HepG2 (cell line): ENCODE measurements at regions not wholly inside any gene's neighbourhood (a gene's known extent, or its start where the extent isn't known, plus 50 kb on each side); places are given as distances from the start of the nearest gene placed in this dataset.

Experiments used
- ATAC-seq: fragments of 200-7000 bp; cut with Tn5 transposase; 3 replicates; pipeline ENCODE4 v1.9.1; 2020; ENCODE audit warnings: mild to moderate bottlenecking, moderate library complexity
- BruUV-seq: library from RNA; stranded (reverse); fragments of 400-500 nt; replicated peaks from 2 replicates; lab custom pipeline; 2021; lab: Mats Ljungman, UMichigan
- CTCF ChIA-PET: fragments of 300-600 bp; formaldehyde crosslinking; extraction: SDS; loops from one replicate; lab custom pipeline; 2021; ENCODE audit warnings: low total read pairs, inconsistent platforms, low intra/inter-chr PET ratio; lab: Yijun Ruan, JAX
- POLR2A ChIA-PET: fragments of 350-600 bp; sonication (Branson Sonifier 250); formaldehyde crosslinking; loops from one replicate; lab custom pipeline; 2020; ENCODE audit warnings: antibody characterized with exemption, inconsistent platforms; lab: Yijun Ruan, JAX
- DNase-seq: peaks from one replicate; pipeline ENCODE4 v3.0.0-alpha.2; 2015; ENCODE audit warnings: low spot score
- FAIRE-seq: peaks from 3 replicates; lab custom pipeline; 2011; peaks lifted over from hg19 to GRCh38; lab: Jason Lieb, UNC
- H2AFZ ChIP-seq: one replicate; pipeline ENCODE4 v1.6.1; 2011; ENCODE audit warnings: low read length, inconsistent platforms
- H3K27ac ChIP-seq: fragments of 300-600 bp; 3 replicates; pipeline ENCODE4 v1.8.0; 2011; ENCODE audit warnings: mixed run types, mild to moderate bottlenecking, mixed read lengths, low read length, inconsistent platforms; ENCODE audit not compliant: insufficient read depth; ENCODE audit errors: extremely low read length
- H3K27me3 ChIP-seq, 2 experiments: fragments of 200-600 bp in 1 of 2; 2 replicates in 1 of 2; 3 replicates in 1 of 2; pipeline versions ENCODE4 v1.6.0 to v1.8.0; 2011; ENCODE audit warnings: low read length in 2 of 2, mild to moderate bottlenecking in 2 of 2, moderate library complexity in 2 of 2, inconsistent platforms in 1 of 2; ENCODE audit not compliant: insufficient read depth in 2 of 2, control insufficient read depth in 1 of 2
- H3K36me3 ChIP-seq, 2 experiments: fragments of 200-600 bp in 1 of 2; replicated peaks in 1 of 2; 2 replicates in 1 of 2; 3 replicates in 1 of 2; pipeline versions ENCODE4 v1.5.1 to v1.8.0; 2011; ENCODE audit warnings: low read length in 2 of 2, inconsistent platforms in 1 of 2; ENCODE audit not compliant: insufficient read depth in 2 of 2, control insufficient read depth in 1 of 2
- H3K4me1 ChIP-seq: 2 replicates; pipeline ENCODE4 v1.5.1; 2012; ENCODE audit warnings: low read length, inconsistent platforms; ENCODE audit not compliant: insufficient read depth
- H3K4me2 ChIP-seq: 2 replicates; pipeline ENCODE4 v1.6.0; 2011; ENCODE audit warnings: low read depth, low read length, inconsistent platforms
- H3K4me3 ChIP-seq, 3 experiments: fragments of 200-600 bp in 1 of 3; sonication (generic), shearing (Covaris generic) in 1 of 3; replicated peaks in 1 of 3; 2 replicates each; pipeline ENCODE4 v1.5.1; 2011 to 2016; ENCODE audit warnings: low read length in 3 of 3, inconsistent platforms in 2 of 3, low read depth in 2 of 3, mild to moderate bottlenecking in 2 of 3, control low read depth in 1 of 3, mixed read lengths in 1 of 3; ENCODE audit not compliant: insufficient read depth in 1 of 3
- H3K79me2 ChIP-seq: one replicate; pipeline ENCODE4 v1.6.1; 2011; ENCODE audit warnings: low read length, inconsistent platforms; ENCODE audit not compliant: insufficient read depth
- H3K9ac ChIP-seq: 2 replicates; pipeline ENCODE4 v1.6.0; 2011; ENCODE audit warnings: mild to moderate bottlenecking, low read depth, low read length, inconsistent platforms; ENCODE audit not compliant: insufficient read depth
- H3K9me3 ChIP-seq: 2 replicates; pipeline ENCODE4 v1.5.1; 2012; ENCODE audit warnings: mild to moderate bottlenecking, low read length
- H4K20me1 ChIP-seq: 2 replicates; pipeline ENCODE4 v1.6.0; 2011; ENCODE audit warnings: inconsistent platforms, mild to moderate bottlenecking, low read length, moderate library complexity; ENCODE audit not compliant: insufficient read depth
- BRF2 ChIP-seq: sonication (generic); formaldehyde crosslinking; IDR thresholded peaks from 2 replicates; pipeline ENCODE4 v1.8.1; 2022; ENCODE audit warnings: mild to moderate bottlenecking, missing genetic modification reagents
- ELK4 ChIP-seq: sonication (generic); formaldehyde crosslinking; IDR thresholded peaks from 2 replicates; pipeline ENCODE4 v1.9.0; 2021; ENCODE audit warnings: missing genetic modification reagents, borderline replicate concordance
- FOXK2 ChIP-seq: fragments of 450-650 bp; IDR thresholded peaks from 2 replicates; pipeline ENCODE4 v1.6.1; 2016
- HOMEZ ChIP-seq: IDR thresholded peaks from 2 replicates; pipeline ENCODE4 v1.6.1; 2016; ENCODE audit warnings: low read depth
- JDP2 ChIP-seq: sonication (generic); formaldehyde crosslinking; IDR thresholded peaks from 2 replicates; pipeline ENCODE4 v1.8.1; 2022; ENCODE audit warnings: missing genetic modification reagents, borderline replicate concordance
- NFYC ChIP-seq: IDR thresholded peaks from 2 replicates; pipeline ENCODE4 v1.6.1; 2016; ENCODE audit warnings: missing genetic modification reagents, missing compliant biosample characterization
- PHF8 ChIP-seq: sonication (generic); formaldehyde crosslinking; IDR thresholded peaks from 2 replicates; pipeline ENCODE4 v1.5.0; 2020; ENCODE audit warnings: missing genetic modification reagents
- PRDM10 ChIP-seq: sonication (generic); formaldehyde crosslinking; IDR thresholded peaks from 2 replicates; pipeline ENCODE4 v1.4.0; 2020; ENCODE audit warnings: low read depth, missing genetic modification reagents
- ZBTB39 ChIP-seq: sonication (generic); formaldehyde crosslinking; IDR thresholded peaks from 2 replicates; pipeline ENCODE4 v1.5.0; 2020; ENCODE audit warnings: missing genetic modification reagents
- ZNF138 ChIP-seq: sonication (generic); formaldehyde crosslinking; IDR thresholded peaks from 2 replicates; pipeline ENCODE4 v1.5.0; 2020; ENCODE audit warnings: mild to moderate bottlenecking, low read depth, missing genetic modification reagents
- ZNF382 ChIP-seq: sonication (generic); formaldehyde crosslinking; IDR thresholded peaks from 2 replicates; pipeline ENCODE4 v1.5.0; 2020; ENCODE audit warnings: missing genetic modification reagents, mild to moderate bottlenecking, borderline replicate concordance
- ZNF441 ChIP-seq: sonication (generic); formaldehyde crosslinking; IDR thresholded peaks from 2 replicates; pipeline ENCODE4 v1.7.0; 2021; ENCODE audit warnings: missing genetic modification reagents, borderline replicate concordance
- ZNF597 ChIP-seq: sonication (generic); formaldehyde crosslinking; IDR thresholded peaks from 2 replicates; pipeline ENCODE4 v1.5.0; 2020; ENCODE audit warnings: missing genetic modification reagents
- ZNF670 ChIP-seq: sonication (generic); formaldehyde crosslinking; IDR thresholded peaks from 2 replicates; pipeline ENCODE4 v1.8.0; 2022; ENCODE audit warnings: mild to moderate bottlenecking, missing genetic modification reagents, borderline replicate concordance
- ZNF672 ChIP-seq: sonication (generic); formaldehyde crosslinking; IDR thresholded peaks from 2 replicates; pipeline ENCODE4 v1.8.1; 2022; ENCODE audit warnings: missing genetic modification reagents
- WGBS: methylation state at CpG from one replicate; pipeline ENCODE4 v1.1.6; 2017; ENCODE audit warnings: low lambda C conversion rate; 5-methylcytosine and 5-hydroxymethylcytosine counted together
- in situ Hi-C: cut with HindIII; loops from 2 replicates; pipeline ENCODE4 v1.10.0; 2017; ENCODE audit warnings: low pct_unique_long_range_greater_than_20kb; ENCODE audit not compliant: extremely low pct_ligation_motif_present
- intact Hi-C: fragments of 100-400 bp; cut with micrococcal nuclease; formaldehyde crosslinking; loops from one replicate; pipeline ENCODE4 v1.10.0; 2022; ENCODE audit not compliant: unreplicated experiment

- Histone ChIP-seq H3K4me3 (no peak overlapping the region), H3K4me2 (no peak overlapping the region), H3K4me1 (no peaks in the 10 kb centered on the region), H3K27me3 (peaks cover 7 to 62% of the 10 kb centered on the region in 2 experiments), H3K9me3 (no peaks in the 10 kb centered on the region), H3K36me3 (no peaks in the 10 kb centered on the region), H4K20me1 (no peaks in the 10 kb centered on the region), H3K79me2 (no peaks in the 10 kb centered on the region), H2AFZ (no peak overlapping the region), H3K9ac (no peak overlapping the region), H3K27ac (no peak overlapping the region)
- BruUV-seq, result no TSS peak
- 28% methylated on average over 6 of the region's 10 CpGs for WGBS
- DNase-seq (no peak), FAIRE-seq (no peak), ATAC-seq (no peak)
- CTCF ChIA-PET, result no interaction called here
- intact Hi-C loops (no loop called here), in situ Hi-C loops (no loop called here)
- POLR2A ChIA-PET, result no interaction called here
- TF ChIP-seq BRF2 (CRISPR knock-in tag) (no peak), FOXK2 (no peak), PHF8 (no peak), HOMEZ (CRISPR knock-in tag) (no peak), NFYC (CRISPR knock-in tag) (no peak), ZBTB39 (CRISPR knock-in tag) (no peak), JDP2 (CRISPR knock-in tag) (no peak), ZNF382 (CRISPR knock-in tag) (no peak), ZNF670 (CRISPR knock-in tag) (no peak), PRDM10 (CRISPR knock-in tag) (no peak), ZNF441 (CRISPR knock-in tag) (no peak), ZNF597 (CRISPR knock-in tag) (no peak), ZNF138 (CRISPR knock-in tag) (no peak), ZNF672 (no peak), ELK4 (CRISPR knock-in tag) (no peak)
Measured at GRCh38 chr17:36731811-36732210, 130.4 kb downstream of the MRM1 start.
